HCEC 1CT (cell line): ENCODE measurements at regions not wholly inside any gene's neighbourhood (a gene's known extent, or its start where the extent isn't known, plus 50 kb on each side); places are given as distances from the start of the nearest gene placed in this dataset.

Experiments used
- DNase-seq: peaks from one replicate; pipeline ENCODE4 v3.0.0-alpha.2; 2017

- no peak for DNase-seq
Observed at GRCh38 chr10:123537188-123537961, 128.8 kb upstream of the GPR26 start.

GRCh38 chr10:123538401-123539320 lies 127.5 kb upstream of the GPR26 start:
- DNase-seq = no peak

DNA sequence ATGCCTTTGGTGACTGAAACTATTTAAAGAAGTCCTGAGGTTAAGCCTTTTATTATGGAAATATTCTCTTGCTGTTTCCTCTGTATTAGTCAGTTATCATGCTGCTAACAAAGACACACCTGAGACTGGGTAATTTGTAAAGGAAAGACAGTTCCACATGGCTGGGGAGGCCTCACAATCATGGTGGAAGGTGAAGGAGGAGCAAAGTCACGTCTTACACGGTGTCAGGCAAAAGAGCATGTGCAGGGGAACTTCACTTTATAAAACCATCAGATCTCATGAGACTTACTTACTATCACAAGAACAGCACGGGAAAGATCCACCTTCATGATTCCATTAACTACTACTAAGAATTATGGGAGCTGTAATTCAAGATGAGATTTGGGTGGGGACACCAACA lies 121.2 kb upstream of the GPR26 start:
- DNase-seq = no peak

DNA sequence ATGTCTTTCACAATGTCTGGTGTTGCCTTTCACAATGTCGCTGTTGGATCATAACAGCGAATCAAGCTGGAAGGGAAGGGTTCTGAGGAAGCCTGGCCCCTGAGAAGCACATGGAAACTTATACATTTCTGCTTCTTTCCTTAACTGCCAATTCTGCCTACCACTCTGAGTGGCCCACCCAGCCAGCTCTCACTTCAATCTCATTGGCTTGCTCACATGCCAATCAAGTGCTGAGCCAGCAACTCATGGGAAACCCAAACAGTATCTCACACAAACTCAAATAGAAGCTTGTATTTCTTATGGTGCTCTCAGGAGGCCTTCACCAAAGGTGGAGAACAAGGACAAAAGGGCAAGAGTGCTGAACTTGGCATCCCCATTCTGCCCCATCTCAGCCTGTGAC lies 117.4 kb upstream of the GPR26 start:
- DNase-seq = no peak

DNA sequence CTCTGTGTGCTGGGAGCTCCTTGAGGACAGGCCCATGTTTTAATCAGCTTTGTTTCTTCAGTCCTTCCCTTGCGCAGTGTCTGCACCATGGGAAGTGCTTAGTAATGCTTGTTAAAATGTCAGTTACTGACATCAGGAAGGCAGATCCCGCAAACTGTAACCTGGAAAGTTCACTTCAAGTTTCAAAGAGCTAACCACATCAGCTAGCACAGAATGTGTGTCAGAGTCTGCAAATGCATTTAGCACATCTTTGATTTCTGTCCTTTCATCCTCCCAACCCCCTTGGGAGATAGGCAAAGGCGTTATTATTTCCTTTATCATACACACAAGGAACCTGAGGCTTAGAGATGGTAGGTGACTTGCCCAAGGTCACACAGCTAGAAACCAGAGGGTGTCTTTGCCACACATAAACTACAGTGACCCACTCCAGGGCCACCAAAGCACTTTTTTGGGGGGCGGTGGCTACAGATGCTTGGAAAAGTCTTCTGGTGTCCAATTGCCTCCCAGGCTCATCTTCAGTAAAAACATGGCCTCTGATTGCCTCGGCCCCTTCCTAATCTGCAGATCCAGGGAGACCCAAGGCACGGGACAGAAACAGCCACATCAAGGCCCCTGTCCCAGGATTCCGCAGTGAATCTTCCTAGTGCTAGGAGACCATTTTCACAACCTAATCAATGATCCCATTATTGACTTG lies 116.2 kb upstream of the GPR26 start:
- DNase-seq = no peak

DNA sequence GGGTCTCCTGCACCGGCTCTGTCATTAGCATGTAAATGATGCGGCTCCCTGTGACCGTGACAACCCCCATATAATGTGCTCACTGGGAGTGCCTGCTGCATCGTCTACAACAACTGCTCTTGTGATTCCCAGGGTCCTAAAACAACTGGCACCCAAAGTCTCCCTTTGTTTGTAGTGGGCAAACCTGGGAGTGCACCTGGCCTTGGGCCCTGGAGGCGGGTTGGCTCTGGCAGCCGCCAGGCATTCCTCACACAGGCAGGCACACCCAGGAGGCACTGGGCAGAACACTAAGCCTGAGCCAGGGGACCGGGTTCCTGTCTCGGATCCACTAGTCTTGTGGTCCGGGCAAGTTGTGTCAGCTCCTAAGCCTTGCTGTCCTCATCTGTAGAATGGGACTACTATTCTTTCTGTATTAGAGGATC lies 115.5 kb upstream of the GPR26 start:
- DNase-seq = no peak

DNA sequence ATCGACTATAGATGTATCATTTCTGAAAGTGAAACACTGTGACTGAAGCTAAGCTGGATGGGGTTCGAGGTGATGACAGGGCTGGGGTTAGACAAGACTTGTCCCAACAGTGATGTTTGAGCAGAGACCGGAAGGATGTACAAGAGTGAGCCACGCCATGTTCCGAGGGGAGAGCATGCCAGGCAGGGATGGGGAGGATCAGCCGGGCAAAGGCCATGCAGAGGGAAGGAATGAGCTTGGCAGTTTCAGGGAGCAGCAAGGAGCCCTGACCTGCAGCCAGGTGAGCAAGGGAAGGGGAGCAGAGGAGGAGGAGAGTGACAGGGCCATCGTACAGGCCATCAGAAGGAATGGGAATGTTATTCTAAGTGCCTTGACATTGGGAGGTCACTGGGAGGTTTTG lies 114.9 kb upstream of the GPR26 start:
- no peak for DNase-seq

DNA sequence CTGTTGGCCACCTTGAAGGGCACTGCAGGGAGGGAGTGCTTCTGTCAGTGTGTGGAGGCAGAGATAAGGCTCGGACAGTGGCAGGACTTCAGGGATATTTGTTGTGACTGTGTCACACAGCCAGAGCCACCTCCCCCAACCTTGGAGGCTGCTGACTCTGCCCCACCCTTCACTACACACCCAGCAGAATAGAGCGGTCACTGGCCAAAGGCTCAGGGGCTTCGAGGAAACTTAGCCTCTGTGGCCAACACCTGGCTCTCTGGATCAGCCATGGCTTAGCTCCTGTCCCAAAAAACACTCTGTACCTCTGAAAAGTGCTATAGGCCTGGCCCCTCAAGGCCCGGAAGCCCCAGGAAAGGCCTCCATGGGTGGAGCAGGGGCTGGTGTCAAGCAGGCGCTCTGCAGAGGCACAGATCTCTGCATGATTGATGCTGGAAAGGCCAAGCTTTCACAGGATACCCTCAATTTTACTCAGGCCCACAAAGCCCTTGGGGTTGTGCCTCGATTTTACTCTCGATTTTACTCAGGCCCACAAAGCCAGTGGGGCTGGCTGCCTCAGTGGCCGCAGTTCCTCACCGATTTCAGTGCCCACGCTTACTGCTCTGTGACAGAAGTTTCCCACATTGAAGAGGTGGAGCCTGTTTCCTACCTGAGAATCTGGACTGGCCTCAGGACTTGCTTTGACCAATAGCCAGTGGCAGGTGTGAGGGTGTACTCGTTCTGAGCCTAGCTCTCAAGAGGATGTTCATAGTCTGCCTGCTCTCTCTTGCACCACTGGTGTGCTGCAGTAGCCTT lies 113.2 kb upstream of the GPR26 start:
- DNase-seq = no peak

- DNase-seq = no peak
Observed at GRCh38 chr10:123553810-123554430, 112.2 kb upstream of the GPR26 start.

DNA sequence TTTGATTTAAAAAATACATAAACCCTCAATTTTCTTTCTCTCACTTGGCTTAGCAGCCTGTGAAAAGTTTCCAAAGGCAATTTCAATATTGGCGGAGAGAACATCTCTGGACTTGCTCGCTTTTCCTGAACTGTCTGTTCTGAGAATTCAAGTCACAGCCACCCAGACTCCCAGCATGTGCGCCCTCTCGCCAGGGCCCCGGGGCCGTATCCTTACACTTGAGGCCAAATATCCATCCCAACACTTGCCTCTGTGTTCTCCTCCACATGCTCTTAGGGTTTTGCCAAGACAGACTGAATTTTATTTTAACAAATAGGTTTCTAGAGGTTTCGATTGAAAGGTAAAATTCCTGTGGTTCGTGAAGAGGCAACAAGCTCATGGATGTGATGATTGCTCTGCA lies 111.5 kb upstream of the GPR26 start:
- DNase-seq = no peak

DNA sequence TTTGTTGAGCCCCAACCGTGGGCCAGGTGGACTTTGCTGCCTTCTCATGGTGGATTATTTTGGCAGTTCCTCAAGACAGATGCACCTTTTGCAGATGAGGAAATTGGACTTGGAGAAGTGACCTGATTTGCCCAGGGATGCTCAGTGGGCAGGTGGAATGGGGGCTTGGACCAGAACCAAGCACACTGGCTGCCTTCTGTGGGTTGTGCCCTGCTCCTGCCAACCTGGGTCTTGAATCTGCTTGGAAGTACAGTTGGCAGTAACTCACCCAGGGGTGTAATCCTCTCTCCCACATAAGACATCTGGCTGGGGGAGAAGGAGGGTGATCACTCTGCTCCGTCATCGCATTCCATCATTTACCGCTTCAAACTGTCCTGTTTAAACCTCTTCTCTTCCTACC lies 110.5 kb upstream of the GPR26 start:
- no peak for DNase-seq

GRCh38 chr10:123556049-123556448 lies 110.1 kb upstream of the GPR26 start:
- DNase-seq = no peak

DNA sequence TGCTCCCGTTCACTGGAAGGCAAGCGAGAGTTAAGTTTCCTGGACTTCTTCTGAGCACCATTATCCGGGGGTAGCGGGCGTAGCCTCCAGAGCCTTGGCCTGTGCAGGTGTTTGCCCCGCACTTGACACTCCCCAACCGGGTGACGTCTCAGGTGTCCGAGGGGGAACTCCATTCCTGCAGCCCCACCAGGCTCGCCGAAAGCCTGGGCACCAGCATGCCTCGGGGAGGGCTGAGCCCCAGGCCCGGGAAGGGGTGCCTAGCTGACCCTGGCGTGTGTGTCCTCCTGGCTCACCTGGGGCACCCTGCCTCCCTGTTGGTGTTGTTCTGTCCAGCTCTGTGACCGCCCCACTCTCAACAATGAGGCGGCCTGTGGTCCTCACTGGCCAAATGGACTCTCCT lies 109.4 kb upstream of the GPR26 start:
- DNase-seq = no peak

DNA sequence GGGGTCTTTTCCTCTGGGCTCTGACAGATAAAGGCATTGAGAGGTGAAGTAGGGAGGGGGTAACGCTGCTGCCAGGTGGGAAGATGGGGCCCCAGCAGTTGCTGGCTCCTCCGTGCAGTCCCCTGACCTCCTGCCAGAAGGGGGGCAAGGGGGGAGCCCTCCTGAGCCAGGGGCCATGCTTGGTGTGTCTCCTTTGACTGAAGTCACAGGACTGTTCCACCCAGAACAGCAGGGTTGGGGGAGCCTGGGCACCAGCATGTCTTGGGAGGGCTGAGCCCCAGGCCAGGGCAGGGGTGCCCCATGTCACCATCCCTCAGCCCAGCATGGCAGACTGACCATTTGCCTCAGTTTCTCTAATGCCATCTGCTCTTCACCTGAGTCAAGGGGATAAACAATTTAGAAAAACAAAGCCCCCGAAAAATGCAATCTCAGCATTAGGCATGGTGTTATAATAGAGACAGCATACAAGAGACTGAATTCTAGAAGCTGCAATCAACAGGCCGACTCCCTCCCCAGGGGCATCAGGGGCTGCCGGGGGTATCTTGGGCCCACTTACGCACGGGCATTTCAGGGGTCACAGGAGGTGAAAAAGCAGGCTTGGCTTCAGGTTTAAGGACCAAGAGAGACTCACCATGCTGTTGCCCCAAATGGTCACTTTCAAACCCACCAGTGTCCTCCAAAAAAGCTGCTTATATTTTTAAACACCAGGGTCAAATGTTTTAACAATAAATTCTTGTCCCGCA lies 108.6 kb upstream of the GPR26 start:
- no peak for DNase-seq

DNA sequence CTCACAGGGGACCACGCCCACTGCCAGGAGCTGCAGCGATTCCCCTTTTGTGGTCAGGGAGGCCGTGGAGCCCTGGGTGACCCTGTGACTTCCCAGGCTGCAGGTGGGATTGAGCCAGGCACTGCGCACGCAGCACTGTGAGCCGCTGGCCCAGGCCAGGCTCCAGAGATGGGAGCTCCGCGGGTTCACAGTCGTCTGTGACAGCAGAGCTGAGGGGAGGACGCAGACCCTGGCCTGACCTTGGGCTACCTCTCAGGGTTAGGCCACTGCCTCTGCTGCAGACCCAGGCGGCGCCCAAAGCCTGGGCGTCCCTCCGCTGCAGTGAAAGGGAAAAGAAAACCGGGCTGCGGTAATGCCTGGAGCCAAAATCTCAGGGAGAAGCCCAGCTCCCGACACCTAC lies 107.5 kb upstream of the GPR26 start:
- DNase-seq = no peak

- no peak for DNase-seq
Observed at GRCh38 chr10:123559066-123559822, 106.9 kb upstream of the GPR26 start.

GRCh38 chr10:123559823-123560092 lies 106.4 kb upstream of the GPR26 start:
- no peak for DNase-seq

DNA sequence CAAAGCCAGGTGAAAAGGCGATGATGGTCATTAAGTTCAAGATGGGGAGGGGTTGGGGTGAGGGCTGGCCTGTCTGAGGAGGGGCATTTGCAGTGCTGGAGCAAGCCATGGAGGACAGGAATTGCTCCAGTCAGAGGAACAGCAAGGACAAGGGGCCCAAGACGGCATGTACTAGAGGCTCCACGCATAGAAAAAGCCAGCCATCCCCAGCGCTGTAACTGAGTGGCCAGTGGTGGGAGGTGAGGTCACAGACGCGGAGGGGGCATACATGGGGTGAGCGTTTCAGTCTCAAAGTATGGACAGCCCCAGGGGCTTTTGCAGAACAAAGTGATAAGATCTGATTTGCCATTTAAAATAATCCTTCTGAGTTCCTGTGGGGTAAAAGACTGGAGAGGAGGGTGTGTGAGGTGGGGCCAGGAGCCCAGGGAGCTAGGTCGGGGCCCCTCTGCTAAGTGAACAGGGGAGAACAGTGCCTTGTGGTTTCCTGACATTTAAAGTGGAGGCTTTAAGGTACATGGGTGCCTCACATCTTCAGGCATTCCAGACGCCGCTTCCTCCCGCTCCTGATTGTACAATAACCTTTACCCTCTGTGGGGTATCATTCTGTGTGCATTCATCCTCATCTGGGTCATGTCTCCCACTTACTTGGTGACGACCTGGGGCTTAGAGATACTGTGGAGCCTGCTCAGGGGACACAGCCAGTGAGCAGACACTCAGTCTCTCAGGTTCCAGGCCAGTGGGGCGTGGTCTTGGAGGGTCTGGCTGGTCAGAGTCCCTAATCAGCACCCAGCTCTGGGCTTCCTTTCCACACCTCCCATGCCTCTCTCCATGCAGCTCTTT lies 105.6 kb upstream of the GPR26 start:
- DNase-seq = no peak

- DNase-seq = no peak
Observed at GRCh38 chr10:123561141-123561440, 105.1 kb upstream of the GPR26 start.

- DNase-seq = no peak
Observed at GRCh38 chr10:123562387-123562786, 103.8 kb upstream of the GPR26 start.
